Muscle layer of colon (tissue), 2 donors: ENCODE measurements at regions not wholly inside any gene's neighbourhood (a gene's known extent, or its start where the extent isn't known, plus 50 kb on each side); places are given as distances from the start of the nearest gene placed in this dataset.
"Not testable (repeated sequence)": the region's sequence is repeated elsewhere in the genome, so short reads cannot be mapped to it uniquely, and the experiment has no call there.

Experiments
- H3K27ac ChIP-seq: one replicate; pipeline ENCODE4 v1.7.0; 2013; ENCODE audit warnings: low read depth, mild to moderate bottlenecking, low read length, moderate library complexity
- H3K27me3 ChIP-seq, 2 donors: one replicate each; pipeline ENCODE4 v1.7.0; 2013; ENCODE audit warnings: low read length in 2 of 2, mild to moderate bottlenecking in 2 of 2; ENCODE audit not compliant: insufficient read depth in 2 of 2, control insufficient read depth in 1 of 2
- H3K36me3 ChIP-seq: one replicate; pipeline ENCODE4 v1.7.0; 2013; ENCODE audit warnings: mild to moderate bottlenecking, low read length; ENCODE audit not compliant: insufficient read depth
- H3K4me1 ChIP-seq: one replicate; pipeline ENCODE4 v1.7.0; 2013; ENCODE audit warnings: mild to moderate bottlenecking, low read length; ENCODE audit not compliant: insufficient read depth
- H3K4me3 ChIP-seq, 2 donors: one replicate each; pipeline ENCODE4 v1.7.0; 2013; ENCODE audit warnings: low read length in 2 of 2, low read depth in 1 of 2, mild to moderate bottlenecking in 1 of 2, moderate library complexity in 1 of 2
- H3K9ac ChIP-seq: one replicate; pipeline ENCODE4 v1.7.0; 2013; ENCODE audit warnings: low read length
- H3K9me3 ChIP-seq: one replicate; pipeline ENCODE4 v1.7.0; 2013; ENCODE audit warnings: mild to moderate bottlenecking, low read length
- donor health status: abdominal sarcoma.
- donor health status: Adenocarcinoma of cecum.

GRCh38 chr6:19375613-19376012 is 461.6 kb upstream of the ID4 start:
- no peaks in the 10 kb centered on the region for H3K4me1 ChIP-seq
- H3K4me3 ChIP-seq, result no peak overlapping the region
- no peak overlapping the region for H3K27ac ChIP-seq
- no peak overlapping the region for H3K9ac ChIP-seq
- no peaks in the 10 kb centered on the region for H3K27me3 ChIP-seq
- H3K9me3 ChIP-seq, result no peaks in the 10 kb centered on the region
- H3K36me3 ChIP-seq, result no peaks in the 10 kb centered on the region

GRCh38 chr6:19377722-19378121 is 459.4 kb upstream of the ID4 start:
- Histone ChIP-seq H3K36me3 (no peaks in the 10 kb centered on the region), H3K9ac (no peak overlapping the region), H3K9me3 (no peaks in the 10 kb centered on the region), H3K4me1 (peaks cover 5% of the 10 kb centered on the region), H3K27ac (no peak overlapping the region), H3K4me3 (no peak overlapping the region), H3K27me3 (no peaks in the 10 kb centered on the region)

- Histone ChIP-seq H3K4me3 (no peak overlapping the region), H3K36me3 (no peaks in the 10 kb centered on the region), H3K4me1 (peaks cover 11% of the 10 kb centered on the region), H3K9ac (no peak overlapping the region), H3K27me3 (no peaks in the 10 kb centered on the region), H3K9me3 (no peaks in the 10 kb centered on the region), H3K27ac (no peak overlapping the region)
Measured at GRCh38 chr6:19380293-19380692, 456.9 kb upstream of the ID4 start.

- no peaks in the 10 kb centered on the region for H3K36me3 ChIP-seq
- no peak overlapping the region for H3K27ac ChIP-seq
- H3K9ac ChIP-seq, result no peak overlapping the region
- H3K27me3 ChIP-seq, result no peaks in the 10 kb centered on the region
- peaks cover 11% of the 10 kb centered on the region for H3K4me1 ChIP-seq
- no peak overlapping the region for H3K4me3 ChIP-seq
- no peaks in the 10 kb centered on the region for H3K9me3 ChIP-seq
Measured at GRCh38 chr6:19382676-19383075, 454.5 kb upstream of the ID4 start.

- Histone ChIP-seq H3K9me3 (no peaks in the 10 kb centered on the region), H3K9ac (no peak overlapping the region), H3K27me3 (no peaks in the 10 kb centered on the region), H3K4me3 (no peak overlapping the region), H3K27ac (no peak overlapping the region), H3K36me3 (no peaks in the 10 kb centered on the region), H3K4me1 (no peaks in the 10 kb centered on the region)
Measured at GRCh38 chr6:19391926-19392325, 445.2 kb upstream of the ID4 start.

GRCh38 chr6:19394051-19394450 is 443.1 kb upstream of the ID4 start:
- no peak overlapping the region for H3K4me3 ChIP-seq
- no peaks in the 10 kb centered on the region for H3K4me1 ChIP-seq
- H3K36me3 ChIP-seq, result no peaks in the 10 kb centered on the region
- no peak overlapping the region for H3K27ac ChIP-seq
- H3K27me3 ChIP-seq, result no peaks in the 10 kb centered on the region
- H3K9ac ChIP-seq, result no peak overlapping the region
- no peaks in the 10 kb centered on the region for H3K9me3 ChIP-seq

GRCh38 chr6:19394687-19395086 is 442.5 kb upstream of the ID4 start:
- H3K36me3 ChIP-seq, result no peaks in the 10 kb centered on the region
- H3K9ac ChIP-seq, result no peak overlapping the region
- no peaks in the 10 kb centered on the region for H3K9me3 ChIP-seq
- no peak overlapping the region for H3K27ac ChIP-seq
- no peaks in the 10 kb centered on the region for H3K27me3 ChIP-seq
- no peaks in the 10 kb centered on the region for H3K4me1 ChIP-seq
- no peak overlapping the region for H3K4me3 ChIP-seq

GRCh38 chr6:19395316-19395715 is 441.9 kb upstream of the ID4 start:
- Histone ChIP-seq H3K9ac (no peak overlapping the region), H3K27me3 (no peaks in the 10 kb centered on the region), H3K4me1 (no peaks in the 10 kb centered on the region), H3K9me3 (no peaks in the 10 kb centered on the region), H3K4me3 (no peak overlapping the region), H3K27ac (no peak overlapping the region), H3K36me3 (no peaks in the 10 kb centered on the region)

- Histone ChIP-seq H3K9ac (no peak overlapping the region), H3K27ac (no peak overlapping the region)
Measured at GRCh38 chr6:19399406-19399805, 437.8 kb upstream of the ID4 start.

GRCh38 chr6:19404884-19405283 is 432.3 kb upstream of the ID4 start:
- Histone ChIP-seq H3K9me3 (peaks cover 18% of the 10 kb centered on the region), H3K4me1 (peaks cover 11% of the 10 kb centered on the region)
- H3K36me3 ChIP-seq, H3K9ac ChIP-seq, H3K27me3 ChIP-seq, H3K4me3 ChIP-seq, H3K27ac ChIP-seq: not testable (repeated sequence)

More at GRCh38 chr6:19399406-19399805, 437.8 kb upstream of the ID4 start:
- Histone ChIP-seq H3K4me3 (no peak overlapping the region), H3K4me1 (no peaks in the 10 kb centered on the region), H3K27me3 (no peaks in the 10 kb centered on the region), H3K9me3 (peaks cover 7% of the 10 kb centered on the region), H3K36me3 (no peaks in the 10 kb centered on the region)

- Histone ChIP-seq H3K9me3 (peaks cover 18% of the 10 kb centered on the region), H3K27ac (no peak overlapping the region), H3K9ac (no peak overlapping the region), H3K4me1 (peaks cover 11% of the 10 kb centered on the region), H3K36me3 (no peaks in the 10 kb centered on the region), H3K4me3 (no peak overlapping the region), H3K27me3 (no peaks in the 10 kb centered on the region)
Measured at GRCh38 chr6:19408331-19408730, 428.8 kb upstream of the ID4 start.

GRCh38 chr6:19410481-19410880 is 426.7 kb upstream of the ID4 start:
- Histone ChIP-seq H3K27me3 (no peaks in the 10 kb centered on the region), H3K4me1 (peaks cover 11% of the 10 kb centered on the region), H3K9me3 (peaks cover under 1% of the 10 kb centered on the region), H3K27ac (no peak overlapping the region), H3K4me3 (no peak overlapping the region), H3K36me3 (no peaks in the 10 kb centered on the region), H3K9ac (no peak overlapping the region)
